Hepatocyte (in vitro differentiated cells): ENCODE measurements at regions not wholly inside any gene's neighbourhood (a gene's known extent, or its start where the extent isn't known, plus 50 kb on each side); places are given as distances from the start of the nearest gene placed in this dataset.
A peak's percentile ranks its signal among the peaks of the same experiment; 100 is the strongest.

ENCODE experiments used
- DNase-seq: peaks from one replicate; pipeline ENCODE4 v3.0.0-alpha.2; 2016; ENCODE audit warnings: low spot score
- H2AFZ ChIP-seq: fragments of 200-600 bp; sonication (generic); 2 replicates; pipeline ENCODE4 v1.6.0; 2016; ENCODE audit warnings: antibody characterized with exemption, mild to moderate bottlenecking
- H3K27ac ChIP-seq: fragments of 200-600 bp; sonication (generic); 2 replicates; pipeline ENCODE4 v1.5.1; 2016; ENCODE audit warnings: mild to moderate bottlenecking
- H3K27me3 ChIP-seq: fragments of 200-600 bp; sonication (generic); 2 replicates; pipeline ENCODE4 v1.6.1; 2016
- H3K36me3 ChIP-seq: fragments of 200-600 bp; sonication (generic); replicated peaks from 2 replicates; pipeline ENCODE4 v1.5.1; 2016; ENCODE audit warnings: low read depth; ENCODE audit not compliant: insufficient read depth
- H3K4me1 ChIP-seq: fragments of 200-600 bp; sonication (generic); 2 replicates; pipeline ENCODE4 v1.5.1; 2016; ENCODE audit warnings: mild to moderate bottlenecking, moderate library complexity; ENCODE audit not compliant: insufficient read depth
- H3K4me2 ChIP-seq: fragments of 200-600 bp; sonication (generic); 2 replicates; pipeline ENCODE4 v1.6.0; 2016
- H3K4me3 ChIP-seq: fragments of 200-600 bp; sonication (generic); 2 replicates; pipeline ENCODE4 v1.5.1; 2016; ENCODE audit warnings: mild to moderate bottlenecking
- H3K79me2 ChIP-seq: fragments of 200-600 bp; sonication (generic); 2 replicates; pipeline ENCODE4 v1.6.0; 2017; ENCODE audit warnings: mild to moderate bottlenecking
- H3K9me2 ChIP-seq: fragments of 200-600 bp; sonication (generic); replicated peaks from 2 replicates; pipeline ENCODE4 v1.6.0; 2017; ENCODE audit warnings: mild to moderate bottlenecking; ENCODE audit not compliant: insufficient read depth
- H3K9me3 ChIP-seq: fragments of 200-600 bp; sonication (generic); 2 replicates; pipeline ENCODE4 v1.5.1; 2016; ENCODE audit warnings: low read depth, mild to moderate bottlenecking
- H4K20me1 ChIP-seq: fragments of 200-600 bp; sonication (generic); 2 replicates; pipeline ENCODE4 v1.6.0; 2016; ENCODE audit warnings: mild to moderate bottlenecking; ENCODE audit not compliant: insufficient read depth, poor library complexity, severe bottlenecking
- CTCF ChIP-seq: fragments of 200-600 bp; sonication (generic); IDR thresholded peaks from 2 replicates; pipeline ENCODE4 v1.5.1; 2016; ENCODE audit warnings: antibody characterized with exemption, mild to moderate bottlenecking; ENCODE audit not compliant: poor library complexity
- EZH2 ChIP-seq: fragments of 200-600 bp; sonication (generic); IDR thresholded peaks from 2 replicates; pipeline ENCODE4 v1.6.1; 2016; ENCODE audit warnings: antibody characterized with exemption, mild to moderate bottlenecking, borderline replicate concordance
- EZH2phosphoT487 ChIP-seq: fragments of 200-600 bp; sonication (generic); IDR thresholded peaks from one replicate; pipeline ENCODE4 v1.6.1; 2018; ENCODE audit warnings: antibody characterized with exemption, mild to moderate bottlenecking, low read depth, moderate library complexity; ENCODE audit not compliant: unreplicated experiment, severe bottlenecking
- WGBS: methylation state at CpG from one replicate; pipeline ENCODE4 v1.1.6; 2016; ENCODE audit warnings: low lambda C conversion rate; ENCODE audit errors: missing lambda C conversion rate; 5-methylcytosine and 5-hydroxymethylcytosine counted together

GRCh38 chr10:93199191-93199751 lies 125.6 kb downstream of the CYP26A1 start:
- DNase-seq = peak; percentile 58
- Histone ChIP-seq H2AFZ (peak overlapping the region; percentile 62), H3K4me1 (no peaks in the 10 kb centered on the region), H3K4me2 (peak overlapping the region; percentile 74), H3K36me3 (no peaks in the 10 kb centered on the region), H3K4me3 (peak overlapping the region; percentile 14), H3K79me2 (no peaks in the 10 kb centered on the region), H3K27me3 (no peaks in the 10 kb centered on the region), H4K20me1 (no peaks in the 10 kb centered on the region), H3K27ac (peak overlapping the region; percentile 53), H3K9me2 (no peaks in the 10 kb centered on the region), H3K9me3 (no peaks in the 10 kb centered on the region)
- 28% methylated on average over 11 of the region's 11 CpGs for WGBS
- TF ChIP-seq EZH2 (no peak), CTCF (no peak)

GRCh38 chr10:93204494-93205485 lies 131.1 kb downstream of the CYP26A1 start:
- WGBS = 78% methylated on average over 12 of the region's 12 CpGs
- no peak for DNase-seq

GRCh38 chr10:93206652-93207051 lies 133.0 kb downstream of the CYP26A1 start:
- H3K4me2 ChIP-seq = no peak overlapping the region
- H3K27me3 ChIP-seq = no peaks in the 10 kb centered on the region
- H3K79me2 ChIP-seq = no peaks in the 10 kb centered on the region
- no peak overlapping the region for H2AFZ ChIP-seq
- H3K9me3 ChIP-seq = no peaks in the 10 kb centered on the region
- no peaks in the 10 kb centered on the region for H3K9me2 ChIP-seq
- no peak for DNase-seq
- H3K4me1 ChIP-seq = no peaks in the 10 kb centered on the region
- 76% methylated on average over 7 of the region's 7 CpGs for WGBS
- no peak overlapping the region for H3K27ac ChIP-seq
- H3K4me3 ChIP-seq = no peak overlapping the region
- TF ChIP-seq EZH2 (no peak), EZH2phosphoT487 (no peak), CTCF (no peak)
- H3K36me3 ChIP-seq = no peaks in the 10 kb centered on the region
- H4K20me1 ChIP-seq = no peaks in the 10 kb centered on the region

More at GRCh38 chr10:93204494-93205485, 131.1 kb downstream of the CYP26A1 start:
- Histone ChIP-seq H2AFZ (no peak overlapping the region), H4K20me1 (no peaks in the 10 kb centered on the region), H3K9me3 (no peaks in the 10 kb centered on the region), H3K4me2 (no peak overlapping the region), H3K27me3 (no peaks in the 10 kb centered on the region), H3K36me3 (no peaks in the 10 kb centered on the region), H3K27ac (no peak overlapping the region), H3K9me2 (no peaks in the 10 kb centered on the region), H3K79me2 (no peaks in the 10 kb centered on the region), H3K4me3 (no peak overlapping the region), H3K4me1 (no peaks in the 10 kb centered on the region)
- TF ChIP-seq EZH2phosphoT487 (no peak), CTCF (no peak), EZH2 (no peak)
